ENCODE measurements at regions not wholly inside any gene's neighbourhood (a gene's known extent, or its start where the extent isn't known, plus 50 kb on each side); places are given as distances from the start of the nearest gene placed in this dataset.
"Not testable (repeated sequence)": the region's sequence is repeated elsewhere in the genome, so short reads cannot be mapped to it uniquely, and the experiment has no call there.

DNA sequence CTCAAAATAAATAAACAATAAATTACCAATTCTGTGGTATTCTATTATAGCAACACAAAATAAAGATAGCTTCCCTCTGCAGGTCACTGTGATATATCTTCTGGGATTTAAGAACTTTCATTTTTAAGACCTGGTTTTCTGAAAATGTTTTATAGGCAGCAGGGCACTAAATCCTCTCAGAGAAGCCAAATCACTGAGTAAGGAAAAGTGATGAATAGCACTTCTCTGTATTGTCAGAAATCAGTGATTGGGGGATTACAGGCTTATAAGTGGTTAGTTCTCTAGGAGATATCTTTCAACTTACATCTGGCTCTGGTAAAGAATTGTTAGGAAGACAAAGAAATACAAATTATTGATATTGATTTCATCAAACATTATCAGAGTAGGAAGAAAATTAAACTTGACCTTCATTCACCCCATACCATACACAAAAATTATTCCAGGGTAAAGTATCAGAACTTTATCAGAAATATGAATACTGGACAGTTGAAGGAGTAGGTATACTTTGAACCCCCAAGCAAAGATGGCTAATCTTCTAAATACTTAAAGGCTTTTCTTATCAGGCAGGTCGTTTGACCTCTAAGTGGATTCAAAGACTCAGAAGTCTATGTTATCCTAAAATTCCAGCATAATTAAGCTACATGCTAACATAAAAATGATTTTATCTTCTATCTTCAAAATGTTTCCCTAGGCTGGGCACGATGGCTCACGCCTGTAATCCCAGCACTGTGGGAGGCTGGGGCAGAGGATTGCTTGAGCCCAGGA lies 81.6 kb upstream of the USP9X start:
- Histone ChIP-seq H3K27me3 (ENCODE audit: insufficient read depth, low read length) (no peaks in the 10 kb centered on the region), H3K36me3 (ENCODE audit: insufficient read depth, low read length) (no peaks in the 10 kb centered on the region), H3K4me3 (ENCODE audit: low read length) (no peak overlapping the region), H3K4me1 (ENCODE audit: insufficient read depth, low read length) (peaks cover 5% of the 10 kb centered on the region; the same call in 1 of the 2 replicates), H3K9me3 (ENCODE audit: insufficient read depth, low read depth, low read length) (no peaks in the 10 kb centered on the region), H3K9ac (ENCODE audit: low read depth, low read length) (no peak overlapping the region), H3K27ac (ENCODE audit: low read depth, low read length) (no peak overlapping the region)
- 97% methylated on average over 3 of the region's 3 CpGs for WGBS

DNA sequence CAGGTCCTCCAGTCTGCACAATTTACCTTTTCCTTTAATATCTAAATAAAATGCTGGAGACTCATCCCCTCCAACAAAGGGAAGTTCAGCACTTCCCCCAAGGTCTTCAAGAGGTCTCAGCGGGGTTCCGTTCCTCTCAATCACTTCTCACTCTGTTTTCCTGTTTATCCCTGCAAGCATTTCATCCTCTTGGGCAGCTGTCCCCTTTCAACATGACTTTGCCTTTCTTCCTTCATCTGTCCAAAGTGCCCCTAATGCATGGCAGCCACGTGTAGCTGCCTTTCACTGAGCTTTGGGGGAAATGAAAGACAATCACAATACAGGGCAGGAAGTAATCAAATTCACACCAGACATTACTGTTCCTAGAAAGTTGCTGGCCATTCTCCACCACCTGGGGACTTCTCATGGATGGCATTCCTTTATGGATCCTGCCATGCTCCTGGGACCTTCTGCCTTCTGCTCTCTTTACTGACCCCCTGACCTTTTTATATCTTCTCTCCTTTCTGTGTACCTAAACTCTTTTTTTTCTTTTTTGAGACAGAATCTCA lies 79.7 kb upstream of the USP9X start:
- 16% methylated on average over 3 of the region's 3 CpGs for WGBS
- Histone ChIP-seq H3K36me3 (ENCODE audit: insufficient read depth, low read length) (no peaks in the 10 kb centered on the region), H3K9me3 (ENCODE audit: insufficient read depth, low read depth, low read length) (no peaks in the 10 kb centered on the region), H3K9ac (ENCODE audit: low read depth, low read length) (no peak overlapping the region), H3K4me3 (ENCODE audit: low read length) (no peak overlapping the region), H3K4me1 (ENCODE audit: insufficient read depth, low read length) (peaks cover 6% of the 10 kb centered on the region), H3K27ac (ENCODE audit: low read depth, low read length) (0 out of 2 replicates have a peak overlapping the region, but pooled peaks have one; percentile 35), H3K27me3 (ENCODE audit: insufficient read depth, low read length) (no peaks in the 10 kb centered on the region)

DNA sequence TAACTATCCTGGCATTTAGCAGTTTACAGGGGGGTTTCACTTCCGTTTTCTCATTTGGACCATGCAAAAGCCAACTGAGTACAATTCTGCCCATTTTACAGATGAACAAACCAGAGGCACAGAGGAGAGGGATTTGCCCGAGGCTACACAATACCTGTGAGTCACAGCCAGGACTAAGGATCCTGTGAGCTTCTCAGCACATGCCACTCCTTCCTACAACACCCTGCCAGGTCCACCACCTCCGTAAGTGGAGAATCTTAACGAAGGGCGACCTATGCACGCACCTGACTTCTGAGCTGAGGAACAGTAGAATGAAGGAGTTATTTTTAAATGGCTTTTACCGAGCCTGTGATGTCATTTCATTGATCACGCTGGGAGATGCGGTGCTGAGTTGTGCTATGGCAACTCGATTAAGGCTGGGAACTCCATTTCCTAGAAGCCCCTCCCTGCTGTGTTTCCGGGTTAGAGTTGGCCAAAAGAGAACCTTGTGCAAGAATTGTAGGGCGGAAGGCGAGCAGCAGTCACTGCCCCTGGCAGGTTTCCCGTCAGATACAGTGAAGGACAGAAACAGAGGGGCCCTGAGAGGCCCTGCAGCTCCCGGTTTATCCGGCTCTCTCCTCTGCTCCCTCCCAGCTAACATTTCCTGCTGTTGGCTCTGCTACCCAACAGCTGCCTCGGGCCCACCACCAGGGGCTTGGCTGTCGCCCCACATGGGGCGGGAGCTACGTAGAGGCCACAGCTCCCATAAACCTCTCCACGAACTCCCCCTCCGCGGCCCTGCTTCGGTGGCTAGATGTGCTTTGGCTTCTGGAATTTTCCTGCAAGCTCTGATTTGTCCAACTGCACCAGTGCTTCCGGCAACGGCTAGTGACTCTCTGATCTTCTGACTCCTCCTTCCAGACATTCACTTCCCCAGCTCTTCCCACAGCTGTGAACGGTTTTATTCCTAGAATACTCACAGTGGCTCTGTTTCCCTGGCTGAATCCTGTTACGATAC lies 75.1 kb upstream of the USP9X start:
- Histone ChIP-seq H3K4me1 (ENCODE audit: insufficient read depth, low read length) (peaks cover 10% of the 10 kb centered on the region), H3K27ac (ENCODE audit: low read depth, low read length) (no peak overlapping the region), H3K9ac (ENCODE audit: low read depth, low read length) (no peak overlapping the region), H3K27me3 (ENCODE audit: insufficient read depth, low read length) (no peaks in the 10 kb centered on the region), H3K9me3 (ENCODE audit: insufficient read depth, low read depth, low read length) (no peaks in the 10 kb centered on the region), H3K4me3 (ENCODE audit: low read length) (no peak overlapping the region), H3K36me3 (ENCODE audit: insufficient read depth, low read length) (no peaks in the 10 kb centered on the region)
- WGBS, result 62% methylated on average over 28 of the region's 28 CpGs

DNA sequence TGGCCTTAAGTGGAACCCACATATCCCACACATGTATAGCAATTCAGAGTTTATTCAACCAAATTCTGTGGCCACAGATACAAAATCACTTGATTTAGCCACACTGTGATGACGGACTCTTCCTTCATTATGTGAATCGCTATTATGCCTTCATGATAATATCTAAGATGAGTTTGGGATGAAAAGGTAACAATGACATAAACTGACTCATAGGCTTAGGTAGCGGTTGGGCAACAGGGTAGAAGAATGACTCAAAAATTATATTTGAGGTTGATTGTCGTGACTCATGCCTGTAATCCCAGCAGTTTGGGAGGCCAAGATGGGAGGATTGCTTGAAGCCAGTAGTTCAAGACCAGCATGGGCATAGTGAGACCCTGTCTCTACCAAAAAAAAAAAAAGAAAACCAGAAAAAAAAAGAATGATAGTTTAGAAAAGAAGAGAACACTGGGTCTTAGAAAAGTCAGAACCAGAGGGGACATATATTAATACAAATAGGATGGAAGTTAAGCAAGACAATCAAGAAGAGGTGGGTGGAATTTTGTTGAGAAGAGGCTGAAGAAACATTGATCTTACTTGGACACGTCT lies 70.4 kb upstream of the USP9X start:
- Histone ChIP-seq H3K36me3 (ENCODE audit: insufficient read depth, low read length) (no peaks in the 10 kb centered on the region), H3K9me3 (ENCODE audit: insufficient read depth, low read depth, low read length) (no peaks in the 10 kb centered on the region), H3K9ac (ENCODE audit: low read depth, low read length) (no peak overlapping the region), H3K27me3 (ENCODE audit: insufficient read depth, low read length) (no peaks in the 10 kb centered on the region), H3K4me3 (ENCODE audit: low read length) (no peak overlapping the region), H3K4me1 (ENCODE audit: insufficient read depth, low read length) (peaks cover 11% of the 10 kb centered on the region; the same call in 1 of the 2 replicates), H3K27ac (ENCODE audit: low read depth, low read length) (no peak overlapping the region)
- WGBS, result 93% methylated on average over 5 of the region's 5 CpGs

DNA sequence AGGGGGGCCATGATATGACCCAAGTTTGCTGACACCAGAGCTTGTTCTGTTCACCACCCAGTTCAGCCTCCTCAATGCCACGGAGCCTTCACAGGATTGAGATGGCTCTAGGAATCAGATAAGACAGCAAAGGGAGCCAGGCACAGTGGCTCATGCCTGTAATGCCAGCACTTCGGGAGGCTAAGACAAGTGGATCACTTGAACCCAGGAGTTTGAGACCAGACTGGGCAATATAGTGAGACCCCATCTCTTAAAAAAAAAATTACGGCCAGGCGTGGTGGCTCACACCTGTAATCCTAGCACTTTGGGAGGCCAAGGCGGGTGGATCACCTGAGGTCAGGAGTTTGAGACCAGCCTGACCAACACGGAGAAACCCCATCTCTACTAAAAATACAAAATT lies 67.5 kb upstream of the USP9X start:
- not testable (repeated sequence) for H3K27me3 ChIP-seq (ENCODE audit: insufficient read depth, low read length); H3K36me3 ChIP-seq (ENCODE audit: insufficient read depth, low read length)
- WGBS, result 97% methylated on average over 6 of the region's 6 CpGs

DNA sequence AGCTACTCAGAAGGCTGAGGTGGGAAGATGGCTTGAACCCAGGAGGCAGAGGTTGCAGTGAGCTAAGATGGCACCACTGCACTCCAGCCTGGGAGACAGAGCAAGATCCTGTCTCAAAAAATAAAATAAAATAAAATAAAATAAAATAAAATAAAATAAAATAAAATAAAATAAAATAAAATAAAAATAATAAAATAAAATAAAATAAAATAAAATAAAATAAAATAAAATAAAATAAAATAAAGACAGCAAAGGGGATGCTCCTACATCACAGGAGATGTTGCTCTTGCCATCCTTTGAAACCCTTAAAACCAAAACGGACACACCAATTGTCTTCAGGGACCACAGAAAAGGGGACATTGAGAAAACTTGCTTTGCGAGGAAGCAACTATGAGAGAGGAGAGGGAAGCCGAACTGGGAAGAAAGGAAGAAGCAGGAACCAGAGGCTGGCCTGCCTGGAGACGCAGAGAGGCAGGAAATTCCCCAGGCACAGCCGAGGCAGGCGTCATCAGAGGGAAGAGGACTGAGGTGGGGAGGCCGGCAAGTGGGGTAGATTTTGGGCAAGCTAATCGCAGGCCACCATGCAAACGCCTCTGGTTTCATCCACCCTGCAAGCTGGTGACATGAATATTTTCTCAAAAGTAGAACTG lies 66.7 kb upstream of the USP9X start:
- not testable (repeated sequence) for H3K9ac ChIP-seq (ENCODE audit: low read depth, low read length); H3K36me3 ChIP-seq (ENCODE audit: insufficient read depth, low read length); H3K9me3 ChIP-seq (ENCODE audit: insufficient read depth, low read depth, low read length); H3K4me3 ChIP-seq (ENCODE audit: low read length); H3K27me3 ChIP-seq (ENCODE audit: insufficient read depth, low read length); H3K4me1 ChIP-seq (ENCODE audit: insufficient read depth, low read length)
- whole genome bisulfite sequencing, result 49% methylated on average over 9 of the region's 9 CpGs
- H3K27ac ChIP-seq (ENCODE audit: low read depth, low read length), result peak overlapping the region; percentile 45; the same call in 1 of the 2 replicates

More for the DNA sequence above, 67.5 kb upstream of the USP9X start:
- not testable (repeated sequence) for H3K4me1 ChIP-seq (ENCODE audit: insufficient read depth, low read length); H3K27ac ChIP-seq (ENCODE audit: low read depth, low read length); H3K9me3 ChIP-seq (ENCODE audit: insufficient read depth, low read depth, low read length); H3K9ac ChIP-seq (ENCODE audit: low read depth, low read length); H3K4me3 ChIP-seq (ENCODE audit: low read length)

DNA sequence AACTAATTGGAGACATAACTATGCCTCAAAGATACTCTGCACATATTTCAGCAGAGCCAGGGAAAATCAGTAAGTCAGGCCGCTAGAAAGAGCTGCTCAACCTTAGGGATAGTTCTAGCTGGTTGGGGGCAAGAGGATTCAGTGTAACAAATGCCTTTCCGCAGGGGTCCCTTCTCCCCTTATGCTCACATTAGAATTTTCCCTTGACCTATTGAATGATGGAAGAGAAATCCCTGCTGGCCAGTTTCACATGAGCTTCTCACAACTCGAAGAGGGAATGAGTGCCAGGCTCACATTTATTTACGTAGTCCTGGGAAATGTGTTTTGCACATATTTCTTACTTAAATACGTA lies 66.2 kb upstream of the USP9X start:
- Histone ChIP-seq H3K36me3 (ENCODE audit: insufficient read depth, low read length) (no peaks in the 10 kb centered on the region), H3K9ac (ENCODE audit: low read depth, low read length) (no peak overlapping the region), H3K27ac (ENCODE audit: low read depth, low read length) (peak overlapping the region; percentile 45; the same call in 1 of the 2 replicates), H3K9me3 (ENCODE audit: insufficient read depth, low read depth, low read length) (no peaks in the 10 kb centered on the region), H3K27me3 (ENCODE audit: insufficient read depth, low read length) (no peaks in the 10 kb centered on the region), H3K4me1 (ENCODE audit: insufficient read depth, low read length) (peaks cover 6% of the 10 kb centered on the region; the same call in 1 of the 2 replicates), H3K4me3 (ENCODE audit: low read length) (no peak overlapping the region)
- WGBS, result 40% methylated on average over 2 of the region's 5 CpGs

DNA sequence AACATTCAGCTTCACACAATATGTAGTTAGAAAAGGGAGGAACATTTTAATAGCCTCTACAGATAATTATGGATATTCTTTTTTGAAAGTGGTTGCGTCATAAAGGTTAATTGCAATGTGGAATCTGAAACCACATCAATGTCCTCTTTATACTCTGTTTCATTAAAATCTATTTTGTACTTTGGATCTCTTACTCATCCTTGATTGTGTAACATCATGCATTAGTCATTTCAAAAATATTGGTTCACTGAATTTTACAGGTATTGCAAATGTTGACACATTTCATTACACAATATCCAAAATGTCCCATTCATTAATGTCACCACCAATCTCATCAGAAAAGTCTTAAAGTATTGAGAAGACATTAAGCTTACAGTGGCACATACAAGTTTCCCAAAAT lies 62.7 kb upstream of the USP9X start:
- Histone ChIP-seq H3K4me1 (ENCODE audit: insufficient read depth, low read length) (peaks cover 22% of the 10 kb centered on the region), H3K36me3 (ENCODE audit: insufficient read depth, low read length) (no peaks in the 10 kb centered on the region), H3K9me3 (ENCODE audit: insufficient read depth, low read depth, low read length) (no peaks in the 10 kb centered on the region), H3K27me3 (ENCODE audit: insufficient read depth, low read length) (no peaks in the 10 kb centered on the region), H3K4me3 (ENCODE audit: low read length) (no peak overlapping the region), H3K27ac (ENCODE audit: low read depth, low read length) (no peak overlapping the region), H3K9ac (ENCODE audit: low read depth, low read length) (no peak overlapping the region)
- no CpG with 5 or more reads among the region's 1 CpG for WGBS

DNA sequence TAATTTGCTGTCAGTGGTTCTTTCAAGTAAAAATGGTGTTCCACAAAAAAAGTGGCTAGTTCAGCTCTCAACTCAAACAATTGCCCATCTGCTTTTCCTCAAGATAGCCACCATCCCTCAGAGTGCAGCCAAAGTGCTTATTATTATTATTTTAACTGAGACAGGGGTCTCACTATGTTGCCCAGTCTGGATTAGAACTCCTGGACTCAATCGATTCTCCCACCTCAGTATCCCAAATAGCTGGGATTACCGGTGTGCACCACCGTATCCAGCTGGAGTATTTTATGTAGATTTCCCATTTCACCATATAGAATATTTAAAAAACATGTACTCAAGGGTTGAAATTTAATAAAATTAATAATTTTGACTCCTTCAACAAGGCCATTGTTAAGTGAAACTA lies 62.1 kb upstream of the USP9X start:
- no peak overlapping the region for H3K9ac ChIP-seq (ENCODE audit: low read depth, low read length)
- WGBS, result no CpG with 5 or more reads among the region's 3 CpGs
- H3K27ac ChIP-seq (ENCODE audit: low read depth, low read length), result no peak overlapping the region

DNA sequence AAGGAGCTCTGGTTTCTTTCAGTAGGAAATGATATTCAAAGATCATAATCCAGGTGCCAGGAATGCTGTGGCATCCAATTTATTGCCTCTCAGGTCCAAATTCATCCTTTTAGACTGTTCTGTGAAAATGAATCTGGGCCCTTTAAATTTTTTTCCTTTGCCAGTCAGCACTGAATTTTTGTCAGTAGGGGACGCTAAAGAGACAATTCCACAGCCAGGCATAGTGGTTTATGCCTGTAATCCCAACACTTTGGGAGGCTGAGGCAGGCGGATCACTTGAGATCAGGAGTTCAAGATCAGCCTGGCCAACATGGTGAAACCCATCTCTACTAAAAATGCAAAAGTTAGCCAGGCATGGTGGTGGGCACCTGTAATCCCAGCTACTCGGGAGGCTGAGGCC lies 60.9 kb upstream of the USP9X start:
- H3K4me1 ChIP-seq (ENCODE audit: insufficient read depth, low read length), result peaks cover 24% of the 10 kb centered on the region
- not testable (repeated sequence) for H3K4me3 ChIP-seq (ENCODE audit: low read length); H3K9ac ChIP-seq (ENCODE audit: low read depth, low read length); H3K27me3 ChIP-seq (ENCODE audit: insufficient read depth, low read length); H3K9me3 ChIP-seq (ENCODE audit: insufficient read depth, low read depth, low read length); H3K36me3 ChIP-seq (ENCODE audit: insufficient read depth, low read length)
- H3K27ac ChIP-seq (ENCODE audit: low read depth, low read length), result peak overlapping the region; percentile 99; the same call in 1 of the 2 replicates
- 71% methylated on average over 3 of the region's 3 CpGs for WGBS

More for the DNA sequence above, 62.1 kb upstream of the USP9X start:
- H3K4me3 ChIP-seq (ENCODE audit: low read length), result no peak overlapping the region
- no peaks in the 10 kb centered on the region for H3K27me3 ChIP-seq (ENCODE audit: insufficient read depth, low read length)
- no peaks in the 10 kb centered on the region for H3K36me3 ChIP-seq (ENCODE audit: insufficient read depth, low read length)
- peaks cover 22% of the 10 kb centered on the region for H3K4me1 ChIP-seq (ENCODE audit: insufficient read depth, low read length)
- H3K9me3 ChIP-seq (ENCODE audit: insufficient read depth, low read depth, low read length), result no peaks in the 10 kb centered on the region
